Activated CD4-positive, alpha-beta T cell treated with anti-CD3 and anti-CD28 coated beads, Interleukin-10, Interleukin-2, amounts not matched to agents 100 ng/mL and 50 ng/mL, durations not matched to agents 16 hours and 8 hours (primary cell): ENCODE measurements at regions not wholly inside any gene's neighbourhood (a gene's known extent, or its start where the extent isn't known, plus 50 kb on each side); places are given as distances from the start of the nearest gene placed in this dataset.

Experiments used
- DNase-seq: peaks from one replicate; pipeline ENCODE4 v3.0.0-alpha.2; 2020

DNA sequence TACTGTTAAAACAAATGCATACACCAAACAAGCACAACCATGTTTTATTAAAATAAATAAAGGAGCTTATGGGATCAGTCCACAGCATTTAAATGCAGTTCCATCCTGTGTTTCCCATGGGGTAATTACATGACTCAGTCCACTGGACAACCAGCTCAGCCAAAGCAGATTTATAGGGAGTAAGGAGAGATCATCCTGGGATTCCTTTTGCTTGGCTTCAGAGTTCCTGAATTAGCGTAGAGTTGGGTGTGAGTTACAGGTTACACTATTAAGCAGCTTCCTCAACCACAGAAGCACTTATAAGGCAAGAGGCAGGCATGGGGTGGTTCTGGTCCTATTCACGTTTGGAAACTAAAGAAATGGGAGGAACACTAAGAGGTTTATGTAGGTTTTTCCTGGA, 381.1 kb upstream of the ACTBL2 start:
- no peak for DNase-seq

DNA sequence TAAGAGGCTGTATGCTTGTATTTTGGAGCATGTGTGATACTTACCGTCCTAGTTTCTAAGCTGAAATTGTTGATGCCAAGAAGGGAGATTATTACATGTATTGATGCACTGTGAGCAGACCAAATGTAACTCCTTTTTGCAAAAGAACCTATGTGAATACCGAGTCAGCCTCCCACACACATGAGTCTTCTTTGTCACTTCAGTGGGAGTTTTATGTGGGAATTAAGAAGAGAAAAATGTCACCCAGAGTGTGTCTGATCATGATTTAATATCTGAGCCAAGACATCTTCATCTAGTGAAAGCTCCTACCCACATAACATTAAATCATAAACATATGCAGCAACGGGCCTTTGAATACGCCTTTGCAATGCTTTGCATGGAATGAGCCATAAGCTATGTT, 380.3 kb upstream of the ACTBL2 start:
- no peak for DNase-seq

DNA sequence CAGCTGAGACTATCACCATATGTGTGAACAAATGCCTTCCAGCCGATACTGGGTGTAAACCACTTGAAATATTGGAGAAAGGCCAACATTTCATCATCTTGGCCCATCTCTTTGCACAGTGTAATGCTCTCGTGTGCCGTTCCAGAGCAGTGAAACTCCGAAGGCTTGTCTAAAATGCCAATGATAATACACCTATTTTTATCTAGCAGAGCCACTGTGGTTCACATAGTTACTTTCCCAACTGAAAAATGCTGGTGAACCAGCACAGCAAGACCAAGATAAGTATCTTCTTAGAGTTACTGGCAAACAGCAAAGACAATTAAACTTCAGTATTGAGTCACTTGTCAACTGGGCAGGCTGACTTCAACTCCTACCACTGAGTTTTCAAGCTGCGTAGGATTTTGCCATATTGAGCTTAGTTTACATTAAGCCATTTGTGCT, 379.9 kb upstream of the ACTBL2 start:
- DNase-seq, result no peak

DNA sequence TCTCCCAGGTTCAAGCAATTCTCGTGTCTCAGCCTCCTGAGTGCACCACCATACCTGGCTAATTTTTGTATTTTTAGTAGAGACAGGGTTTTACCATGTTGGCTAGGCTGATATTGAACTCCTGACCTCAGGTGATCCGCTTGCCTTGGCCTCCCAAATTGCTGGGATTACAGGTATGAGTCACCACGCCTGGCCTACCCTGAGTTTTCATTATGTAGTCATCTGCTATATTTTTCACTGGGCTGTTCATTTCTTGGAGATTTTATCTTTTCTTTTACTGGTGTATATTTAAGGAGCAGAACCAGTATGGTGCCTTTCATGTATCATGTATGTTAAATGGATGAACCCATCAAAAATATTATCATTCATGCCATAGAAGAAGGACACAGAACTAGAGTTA, 377.0 kb upstream of the ACTBL2 start:
- no peak for DNase-seq

DNA sequence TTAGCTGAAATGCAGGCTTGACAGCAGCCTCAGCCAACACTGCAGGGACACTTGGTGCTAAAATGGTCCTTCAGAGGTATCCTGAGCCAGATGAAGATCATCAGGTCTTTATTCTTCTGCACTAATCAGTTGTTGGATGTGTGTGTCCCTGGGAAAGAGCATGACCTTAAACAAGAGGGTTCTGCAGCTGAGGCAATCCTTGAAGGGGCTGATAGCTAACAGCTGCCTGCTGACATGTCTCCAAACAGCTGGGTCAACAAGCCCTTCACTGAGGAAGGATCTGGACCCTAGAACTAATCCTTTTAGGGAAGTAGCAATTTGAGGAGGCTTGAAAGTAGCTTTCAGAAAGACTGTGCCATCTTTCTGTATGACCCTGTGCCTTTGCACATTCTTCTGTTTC, 376.3 kb upstream of the ACTBL2 start:
- DNase-seq, result no peak

DNA sequence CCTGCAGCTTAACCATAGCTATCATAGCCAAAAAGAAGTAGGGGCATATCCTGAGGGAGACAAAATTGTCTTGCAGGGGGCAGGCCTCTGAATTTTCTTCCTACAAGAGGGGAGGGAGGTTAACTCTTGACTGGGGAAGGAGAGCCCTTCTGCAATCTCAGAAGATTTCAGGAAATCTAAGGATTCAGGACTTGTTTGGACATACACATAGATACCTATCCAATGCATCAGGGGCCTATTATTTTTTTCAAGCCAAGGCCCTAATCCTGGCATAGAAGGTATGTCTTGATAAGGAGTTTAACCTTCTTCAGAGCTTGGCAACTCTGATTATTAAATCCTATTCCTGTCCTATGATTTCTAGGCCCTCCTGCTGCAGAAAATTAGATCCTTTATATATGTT, 375.1 kb upstream of the ACTBL2 start:
- no peak for DNase-seq

DNA sequence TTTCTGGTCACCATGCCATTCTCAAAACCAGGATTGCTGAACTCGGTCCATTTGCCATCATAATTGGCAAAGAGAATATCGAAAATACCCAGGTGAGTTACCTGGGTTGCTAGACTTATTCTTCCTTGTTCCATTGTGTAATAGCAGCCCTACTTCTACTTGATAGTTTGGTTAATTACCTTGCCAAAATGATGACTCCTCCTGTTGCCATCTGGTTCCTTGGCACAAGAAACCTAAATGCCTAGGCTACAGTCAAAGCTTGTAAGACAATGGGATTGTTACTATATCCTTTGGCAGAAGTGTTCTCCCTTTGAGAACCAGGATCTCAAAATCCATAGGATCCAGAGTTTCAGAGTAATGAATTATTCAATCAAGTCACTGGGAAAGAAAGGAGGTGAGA, 373.2 kb upstream of the ACTBL2 start:
- DNase-seq, result no peak

DNA sequence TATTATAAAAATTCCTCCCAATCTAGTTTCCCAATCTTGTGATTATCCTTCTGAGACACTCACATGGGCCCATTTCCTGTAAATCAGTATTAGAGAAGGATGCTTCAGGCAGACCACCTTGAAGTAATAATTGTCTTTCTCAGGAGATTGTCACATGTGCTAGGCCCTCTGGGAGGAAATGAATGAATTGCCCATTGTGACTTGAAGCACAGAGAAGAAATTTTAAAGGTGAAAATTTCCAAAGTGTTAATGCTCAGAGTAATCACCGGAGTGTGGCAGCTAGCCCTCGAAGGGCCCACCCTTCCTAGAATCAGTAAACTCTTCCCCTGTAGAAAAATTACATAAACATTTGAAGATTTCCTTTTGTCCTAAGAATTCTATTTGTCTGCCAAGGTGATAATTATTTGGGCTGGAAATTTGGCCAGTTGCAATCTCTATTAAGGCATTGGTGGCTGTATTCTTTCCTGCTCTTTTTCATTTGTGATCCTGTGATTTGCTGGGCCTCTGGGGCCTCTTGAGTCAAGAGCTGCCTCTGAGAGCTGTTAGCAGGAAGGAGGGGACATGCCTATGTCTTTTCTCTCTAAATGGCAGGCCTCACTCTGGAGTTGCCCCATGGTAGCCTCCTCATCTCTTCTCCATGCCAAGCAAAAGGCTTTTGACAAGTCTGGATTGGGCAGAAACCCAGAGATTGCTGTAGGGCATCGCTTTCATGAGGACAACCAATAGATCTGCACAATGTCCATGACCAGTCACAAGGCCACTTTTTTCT, 371.5 kb upstream of the ACTBL2 start:
- no peak for DNase-seq

DNA sequence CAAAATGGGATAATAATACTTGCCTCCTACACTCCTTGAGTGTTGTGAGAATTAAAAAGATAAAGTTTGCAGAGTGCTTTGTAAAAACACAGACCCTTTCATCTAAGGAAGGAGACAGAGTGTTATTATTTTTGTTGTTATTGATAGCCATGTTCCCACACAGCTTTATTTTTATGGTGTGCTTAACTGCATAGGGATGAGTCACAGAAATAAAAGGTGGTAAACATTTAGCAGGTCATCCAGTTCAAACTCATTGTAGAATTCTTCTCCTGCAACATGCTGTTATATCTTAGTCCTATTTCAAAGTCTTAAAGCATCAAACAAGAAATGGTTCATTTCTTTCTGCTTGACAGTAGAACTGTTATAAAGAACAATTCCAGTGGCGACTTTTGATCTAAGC, 367.5 kb upstream of the ACTBL2 start:
- DNase-seq, result no peak

DNA sequence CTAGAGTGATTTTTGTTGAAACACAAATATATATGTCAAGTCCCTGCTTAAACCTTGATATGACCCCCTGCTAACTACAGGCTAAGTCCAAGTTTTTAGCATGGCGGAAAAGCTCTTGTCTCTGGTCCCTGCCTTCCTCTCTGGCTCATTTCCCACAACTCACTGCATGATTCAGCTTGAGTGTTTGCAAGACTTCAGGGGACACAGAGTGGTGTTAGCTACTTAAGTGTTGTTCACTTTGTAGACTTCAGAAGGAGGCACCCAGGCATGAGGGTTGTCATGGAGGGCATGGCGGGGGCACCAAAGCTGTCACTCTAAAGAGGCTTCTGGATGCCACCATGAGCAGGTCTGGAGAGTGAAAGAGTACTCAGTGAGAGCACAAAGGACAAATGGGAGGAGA, 362.4 kb upstream of the ACTBL2 start:
- DNase-seq, result no peak

DNA sequence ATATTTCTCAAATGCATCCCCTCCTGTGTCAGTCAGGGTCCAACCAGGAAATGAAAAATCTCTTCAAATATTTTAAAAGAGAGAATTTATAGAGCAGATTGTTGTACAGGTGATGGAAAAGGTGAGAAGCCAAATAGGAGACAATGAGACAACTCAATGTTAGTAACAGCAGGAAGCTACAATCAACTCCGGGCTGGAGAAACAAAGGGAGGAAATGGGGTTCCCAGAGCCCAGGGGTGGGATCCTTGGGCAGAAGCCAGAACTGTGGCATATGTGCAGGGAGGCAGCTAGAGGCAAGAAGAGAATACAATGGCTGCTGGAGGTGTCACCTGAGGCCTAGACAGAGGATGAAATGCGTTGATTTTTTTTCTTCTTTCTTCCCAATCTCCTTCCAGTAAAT, 361.8 kb upstream of the ACTBL2 start:
- no peak for DNase-seq

DNA sequence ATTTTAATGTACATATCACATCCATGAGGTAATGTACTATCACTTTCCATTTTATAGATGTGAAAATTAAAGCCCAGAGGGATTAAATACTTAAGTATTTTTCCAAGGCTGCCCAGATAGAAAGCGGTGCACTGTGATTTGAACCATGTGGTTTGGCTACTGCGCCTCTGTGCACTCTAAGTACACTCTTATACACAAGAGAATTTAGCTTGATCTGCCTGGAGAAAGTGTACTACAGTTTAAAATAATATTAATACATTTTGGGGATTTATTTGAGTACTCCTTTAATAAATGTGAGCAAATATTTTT, 360.4 kb upstream of the ACTBL2 start:
- no peak for DNase-seq

DNA sequence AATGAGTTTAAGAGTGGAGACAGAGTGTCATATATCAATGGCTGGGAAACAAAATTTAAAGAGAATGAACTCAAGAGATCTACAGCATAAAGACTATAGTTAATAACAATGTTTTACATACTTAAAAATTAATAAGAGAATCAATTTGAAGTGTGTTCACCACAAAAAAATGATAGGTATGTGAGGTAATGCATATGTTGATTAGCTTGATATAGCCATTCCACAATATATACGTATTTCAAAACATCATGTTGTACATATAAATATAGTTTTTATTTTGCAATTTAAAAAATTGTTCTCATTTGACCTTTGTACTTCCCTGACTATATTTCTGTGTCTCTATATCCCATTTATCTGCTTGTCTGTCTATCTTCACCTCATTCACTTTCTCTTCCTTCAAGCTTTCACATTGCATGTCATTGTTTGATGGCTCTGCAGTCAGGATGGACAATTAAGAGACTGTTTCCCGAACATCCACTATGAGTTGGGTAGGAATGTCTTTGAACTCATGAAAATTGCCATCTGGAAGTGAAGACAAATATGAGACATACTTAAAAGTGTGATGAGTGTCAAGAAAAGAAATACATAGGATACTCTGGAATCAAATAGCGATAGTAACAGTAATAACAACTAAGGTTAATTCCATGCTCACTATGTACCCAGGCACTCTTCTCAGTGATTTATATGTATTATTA, 359.9 kb upstream of the ACTBL2 start:
- DNase-seq, result no peak

DNA sequence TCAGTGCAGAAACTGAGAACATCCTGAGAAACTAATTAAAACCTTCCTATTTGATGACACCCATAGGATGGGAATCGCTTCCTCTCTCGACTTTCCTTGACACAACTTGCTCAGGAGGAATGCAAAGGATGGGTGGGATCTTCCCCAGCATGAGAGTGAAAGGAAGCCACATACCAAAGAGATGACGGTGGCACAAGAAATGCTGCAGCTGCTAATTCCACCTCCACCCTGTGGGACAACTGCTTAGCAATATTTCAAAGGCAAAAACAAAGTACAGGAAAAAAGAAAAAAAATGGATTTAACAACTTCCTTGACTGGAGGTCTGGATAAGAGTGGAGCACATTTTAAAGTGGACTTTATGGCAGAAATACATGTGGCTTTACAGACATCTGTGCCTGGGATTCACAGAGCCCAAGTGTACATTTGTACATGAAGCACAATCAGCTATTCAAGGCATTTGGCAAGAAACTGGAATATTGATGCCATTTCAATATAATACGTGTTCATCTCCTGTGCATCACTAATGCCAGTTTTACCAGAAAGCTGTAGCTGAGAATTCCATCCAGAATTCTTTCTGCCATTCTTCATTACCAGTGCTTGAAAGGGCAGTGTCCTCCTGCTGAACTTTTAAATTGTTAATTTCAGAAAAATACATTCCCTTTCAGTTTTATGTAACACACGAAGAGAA, 359.2 kb upstream of the ACTBL2 start:
- DNase-seq, result no peak

DNA sequence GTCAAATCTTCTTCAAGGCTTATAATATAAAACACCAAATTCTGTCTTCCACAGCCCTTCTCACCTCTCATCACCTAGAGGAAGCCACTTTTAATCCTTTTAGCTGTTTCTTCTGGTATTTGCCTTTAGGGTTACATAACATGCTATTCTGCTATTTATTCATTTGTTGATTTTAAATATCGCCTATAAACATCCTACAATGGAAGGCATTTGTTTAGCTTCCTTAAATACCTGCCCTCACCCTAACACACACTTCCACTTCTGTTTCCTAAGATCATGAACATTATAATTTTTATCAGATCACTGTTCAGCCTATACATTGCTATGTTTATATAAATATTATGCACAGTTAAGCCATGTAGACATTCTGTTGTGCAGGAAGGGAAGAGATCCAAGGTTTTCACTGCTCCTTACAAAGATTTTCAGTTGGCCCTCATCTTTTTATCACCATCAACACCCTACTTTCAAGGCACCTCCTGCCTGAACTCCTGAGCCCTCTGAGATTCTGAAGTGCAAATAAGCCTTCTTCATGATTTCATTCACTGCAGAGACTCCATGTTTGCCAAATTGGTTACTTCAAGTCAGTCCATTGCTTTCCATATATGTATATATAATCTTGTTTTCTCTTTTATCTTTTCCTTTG, 356.9 kb upstream of the ACTBL2 start:
- DNase-seq, result no peak

DNA sequence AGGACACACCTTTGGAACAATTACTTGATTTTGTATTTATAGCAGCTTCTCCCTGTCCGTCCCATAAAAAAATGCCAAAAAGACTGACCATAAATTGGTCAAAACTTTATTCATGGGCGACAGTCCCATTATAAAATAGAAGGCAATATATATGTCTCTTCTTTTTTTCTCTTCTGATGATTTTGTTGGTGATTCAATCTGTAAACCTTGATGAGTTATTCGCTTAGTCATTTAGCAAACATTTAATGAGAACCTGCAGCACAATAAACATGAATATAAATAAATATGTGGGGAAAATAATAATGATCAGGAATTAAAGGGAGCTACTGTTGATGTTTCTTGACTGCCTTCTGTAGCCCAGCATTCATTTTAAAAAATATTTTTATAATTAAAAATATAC, 356.4 kb upstream of the ACTBL2 start:
- no peak for DNase-seq

DNA sequence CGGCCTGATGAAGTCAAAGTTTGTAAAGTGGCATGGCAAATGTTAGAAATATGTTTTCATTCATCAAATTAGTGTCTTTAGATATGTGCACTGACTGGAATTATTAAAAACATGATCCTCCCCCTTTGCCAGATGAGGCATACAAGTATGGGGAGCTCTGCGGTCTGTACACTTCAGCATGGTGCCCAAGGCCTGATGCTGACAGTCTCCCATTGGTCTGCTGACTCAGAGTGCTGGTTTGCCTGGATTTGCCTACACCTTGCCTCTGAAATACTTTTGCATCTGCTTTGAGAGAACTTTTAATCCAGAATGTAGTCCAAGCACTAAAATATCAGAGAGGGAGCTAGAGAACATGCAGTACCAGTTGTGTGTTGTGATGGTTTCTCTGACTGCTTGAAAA, 354.3 kb upstream of the ACTBL2 start:
- no peak for DNase-seq

DNA sequence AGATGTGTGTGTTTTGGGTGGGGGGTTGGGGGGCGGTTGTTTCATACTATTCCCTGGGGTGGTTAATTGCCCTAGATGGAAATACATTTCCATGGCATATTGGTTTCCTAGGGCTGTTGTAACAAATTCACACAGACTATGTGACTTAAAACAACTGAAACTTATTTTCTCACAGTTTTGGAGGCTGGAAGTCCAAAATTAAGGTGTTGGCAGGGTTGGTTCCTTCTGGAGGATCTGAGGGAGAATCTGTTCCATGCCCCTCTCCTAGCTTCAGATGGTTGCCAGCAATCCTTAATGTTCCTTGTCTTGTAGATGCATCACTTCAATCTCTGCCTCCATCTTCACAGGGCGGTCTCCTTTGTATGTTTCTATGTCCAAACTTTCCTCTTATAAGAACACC, 353.7 kb upstream of the ACTBL2 start:
- DNase-seq, result no peak

DNA sequence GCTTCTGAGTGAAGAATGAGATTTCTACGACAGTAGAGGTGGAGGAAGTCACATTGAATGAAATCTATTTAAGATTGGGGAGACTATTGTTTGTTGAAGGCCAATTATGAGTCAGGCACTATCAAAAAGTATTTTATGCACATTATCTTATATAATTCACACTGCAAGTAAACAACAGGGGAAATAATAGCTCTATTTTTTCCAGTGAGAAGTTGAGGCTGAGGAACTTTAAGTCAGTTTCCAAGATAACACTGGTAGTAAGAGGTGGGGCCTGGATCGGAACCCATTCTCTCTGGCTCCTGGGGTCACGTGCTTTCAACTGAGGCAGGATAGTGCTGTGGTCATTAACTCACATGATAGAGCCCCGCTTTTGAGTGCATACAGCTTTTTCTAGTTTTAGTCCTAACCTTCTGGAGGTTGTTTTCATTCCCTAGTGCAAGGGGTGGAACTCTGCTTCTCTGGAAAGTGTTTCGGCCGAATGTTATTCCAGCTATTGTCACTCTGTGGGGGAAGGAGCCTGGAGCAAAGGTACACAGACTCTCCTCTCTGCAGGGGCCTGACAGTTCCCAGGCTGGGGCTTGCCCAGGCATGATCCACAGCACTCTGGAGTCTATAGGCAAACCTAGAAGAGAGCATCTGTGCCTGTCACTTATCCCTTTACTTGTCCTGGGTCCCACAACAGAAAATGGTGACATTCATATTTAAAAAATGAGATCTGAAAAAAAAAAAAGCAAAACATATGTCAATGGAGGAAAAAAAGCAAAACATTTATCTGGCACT, 352.4 kb upstream of the ACTBL2 start:
- DNase-seq, result no peak

DNA sequence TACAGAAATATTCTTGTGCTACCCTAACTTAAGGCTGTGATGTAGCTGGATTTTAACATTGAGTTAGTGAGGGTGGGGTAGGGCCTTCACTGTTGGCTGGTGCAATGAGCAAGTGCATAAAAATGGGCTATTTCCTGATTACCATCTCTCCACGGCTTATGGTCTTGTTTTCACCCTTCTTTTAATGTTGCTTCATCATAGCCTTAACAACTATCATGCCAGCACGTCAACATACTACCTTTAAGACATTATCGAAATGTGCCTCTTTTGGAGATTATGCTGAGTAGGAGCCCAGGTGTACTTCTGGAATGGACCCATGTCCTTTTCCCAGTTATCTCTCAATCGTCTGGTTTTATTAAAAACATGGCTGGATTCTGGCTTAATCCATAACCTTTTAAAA, 350.9 kb upstream of the ACTBL2 start:
- DNase-seq, result no peak

DNA sequence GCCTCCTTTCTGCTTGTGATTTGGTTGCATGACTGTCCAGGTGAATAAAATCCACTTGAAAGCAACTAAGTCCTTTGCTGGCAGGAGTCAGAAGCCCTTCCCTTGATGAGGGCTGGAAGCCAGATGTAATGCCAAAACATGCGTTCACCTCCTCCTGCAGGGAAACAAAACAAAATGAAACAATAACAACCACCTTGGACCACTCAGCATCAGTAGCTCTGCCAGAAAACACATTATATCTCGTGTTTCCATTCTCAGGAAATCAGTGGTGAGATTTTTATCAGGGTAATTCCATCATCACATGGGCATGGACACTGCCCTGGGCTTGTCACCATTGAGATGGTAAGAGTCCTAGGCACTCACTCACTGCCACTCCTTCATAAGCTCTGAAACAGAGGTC, 350.3 kb upstream of the ACTBL2 start:
- no peak for DNase-seq

DNA sequence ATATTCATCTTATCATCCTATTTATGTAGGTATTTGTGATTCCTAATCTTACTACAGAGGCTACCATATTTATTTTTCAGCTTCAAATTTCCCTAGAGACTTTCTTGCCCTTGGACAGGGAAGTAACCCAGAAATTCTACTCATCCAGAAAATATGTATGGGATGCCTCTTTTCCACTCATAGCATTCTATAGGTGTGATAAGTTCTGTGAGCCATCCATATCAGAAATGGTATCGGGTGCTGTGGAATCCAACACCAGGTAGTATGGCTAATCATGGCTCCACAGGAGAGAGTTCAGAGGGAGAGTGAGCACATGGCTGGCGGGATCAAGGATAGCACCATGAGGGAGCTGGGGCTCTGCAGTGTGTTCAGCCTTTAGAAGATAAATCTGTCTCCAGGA, 349.3 kb upstream of the ACTBL2 start:
- DNase-seq, result no peak

DNA sequence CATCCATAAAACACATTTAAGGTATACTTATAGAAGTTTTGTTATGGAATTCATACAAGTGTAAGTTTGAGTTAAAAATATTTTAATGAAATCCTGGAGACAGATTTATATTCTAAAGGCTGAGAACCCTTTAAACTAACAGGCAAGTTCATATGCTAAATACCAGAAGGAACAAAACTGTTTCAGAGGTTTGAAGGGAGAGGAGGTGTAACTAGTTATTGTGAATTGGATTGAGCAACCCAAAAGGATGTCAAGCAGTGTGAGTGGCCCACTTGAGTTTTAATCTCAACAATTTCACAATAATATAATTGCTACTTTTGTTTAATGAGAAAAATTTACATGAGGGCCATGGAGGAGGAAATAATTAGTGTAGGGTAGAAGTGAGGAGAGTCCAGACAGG, 348.5 kb upstream of the ACTBL2 start:
- DNase-seq, result no peak
